Activated CD8-positive, alpha-beta memory T cell treated with anti-CD3 and anti-CD28 coated beads for 48 hours (primary cell): ENCODE measurements at regions not wholly inside any gene's neighbourhood (a gene's known extent, or its start where the extent isn't known, plus 50 kb on each side); places are given as distances from the start of the nearest gene placed in this dataset.
"Not testable (repeated sequence)": the region's sequence is repeated elsewhere in the genome, so short reads cannot be mapped to it uniquely, and the experiment has no call there.

Source experiments
- DNase-seq, 3 experiments: peaks; one replicate each; pipeline ENCODE4 v3.0.0-alpha.2; 2020; ENCODE audit warnings: low read depth in 2 of 3, low spot score in 2 of 3

DNA sequence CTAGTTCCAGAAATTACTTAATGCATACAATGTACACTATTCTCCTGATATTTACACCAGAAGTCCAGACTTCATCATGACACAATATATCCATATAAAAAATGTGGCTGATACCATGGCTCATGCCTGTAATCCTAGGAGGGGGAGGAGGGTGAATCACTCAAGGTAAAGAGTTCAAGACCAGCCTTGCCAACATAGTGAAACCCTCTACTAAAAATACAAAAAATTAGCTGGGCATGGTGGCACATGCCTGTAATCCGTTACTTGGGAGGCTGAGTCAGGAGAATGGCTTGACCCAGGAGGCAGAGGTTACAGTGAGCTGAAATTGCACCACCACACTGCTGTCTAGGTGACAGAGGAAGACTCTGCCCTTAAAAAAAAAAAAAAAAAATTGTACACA is 192.5 kb upstream of the HSFY2 start:
- DNase-seq = no peak

DNA sequence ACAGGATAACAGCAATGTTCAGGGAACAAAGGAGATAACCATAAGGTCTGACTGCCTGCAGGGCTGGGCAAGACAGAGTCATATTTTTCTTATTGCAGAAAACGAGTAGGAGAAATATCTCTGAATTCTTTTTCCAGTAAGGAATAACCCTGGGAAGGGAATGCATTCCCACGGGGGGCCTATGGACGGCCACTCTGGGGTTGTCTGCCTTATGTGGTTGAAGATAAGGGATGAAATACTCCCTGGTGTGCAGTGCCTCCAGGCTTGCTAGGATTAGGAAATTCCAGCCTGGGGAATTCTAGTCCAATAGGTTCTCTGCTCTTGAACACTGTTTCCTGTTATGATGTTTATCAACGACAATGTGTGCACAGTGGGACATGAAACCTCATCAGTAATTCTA is 185.3 kb upstream of the HSFY2 start:
- no peak for DNase-seq

DNA sequence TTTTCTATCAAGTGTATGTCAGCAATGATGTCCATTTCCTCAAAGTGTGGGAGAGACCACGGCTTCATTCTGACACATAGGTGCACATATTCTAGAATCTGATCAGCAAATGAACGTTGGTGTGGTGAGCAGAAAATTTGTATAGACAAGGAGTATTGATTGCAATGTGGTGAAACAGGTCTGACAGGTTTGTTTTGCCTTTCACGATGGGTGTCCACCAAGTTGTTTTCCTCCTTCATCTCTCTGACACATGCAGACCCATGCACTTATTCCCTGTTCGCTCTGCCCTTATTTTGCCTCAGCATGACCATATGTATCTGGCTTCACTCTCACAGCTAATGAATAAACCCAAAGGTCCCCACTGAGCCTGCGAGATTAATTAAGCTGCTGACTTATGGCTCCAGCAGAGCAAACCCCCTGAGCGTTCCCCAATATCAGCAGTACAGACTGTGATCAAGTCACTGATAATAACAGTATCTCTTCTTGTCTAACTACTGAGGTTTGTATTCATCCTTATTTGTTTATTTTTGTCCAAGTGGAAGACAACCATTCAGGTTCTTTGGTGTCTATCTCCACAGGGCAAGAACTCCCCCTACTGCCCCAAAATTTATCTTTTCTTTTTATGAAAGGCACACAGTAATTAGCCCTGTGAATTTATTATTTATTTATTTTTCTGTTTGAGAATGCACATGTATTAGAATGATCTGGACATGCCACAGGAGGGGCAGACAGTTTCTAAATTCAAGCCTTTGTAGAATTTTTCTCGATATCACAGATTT is 178.3 kb upstream of the HSFY2 start:
- DNase-seq = no peak

DNA sequence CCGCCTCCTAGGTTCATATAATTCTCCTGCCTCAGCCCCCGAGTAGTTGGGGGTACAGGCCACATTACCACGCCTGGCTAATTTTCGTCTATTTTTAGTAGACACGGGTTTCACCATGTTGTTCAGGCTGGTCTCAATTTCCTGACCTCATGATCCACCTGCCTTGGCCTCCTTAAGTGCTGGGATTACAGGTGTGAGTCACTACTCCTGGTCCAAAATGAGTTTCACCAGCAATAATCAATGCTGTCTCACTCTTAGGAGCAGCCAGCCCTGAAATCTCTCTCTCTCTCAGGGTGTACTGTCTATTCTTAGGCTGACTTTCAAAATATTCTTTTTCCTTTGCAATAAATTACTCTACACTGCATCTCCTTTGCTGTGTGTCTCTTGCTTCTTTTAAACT is 177.5 kb upstream of the HSFY2 start:
- DNase-seq = no peak

DNA sequence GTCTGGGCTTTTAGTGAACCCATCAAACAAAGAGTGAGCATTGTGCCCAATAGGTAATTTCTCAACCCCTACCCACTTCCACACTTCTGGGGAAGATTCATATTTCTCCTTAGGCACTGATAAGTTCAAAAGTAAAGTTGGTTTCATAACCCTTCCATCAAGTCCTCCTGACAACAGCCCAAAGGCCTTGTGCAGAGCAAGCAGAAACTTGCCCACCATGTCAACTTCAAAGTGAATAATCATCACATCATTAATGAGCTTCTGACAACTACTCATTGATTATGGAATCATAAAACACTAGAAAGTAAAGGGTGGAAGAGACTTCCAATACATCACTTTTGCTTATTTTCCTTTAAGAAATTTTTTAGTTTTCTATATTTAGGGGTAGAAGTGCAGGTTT is 163.3 kb upstream of the HSFY2 start:
- no peak for DNase-seq

DNA sequence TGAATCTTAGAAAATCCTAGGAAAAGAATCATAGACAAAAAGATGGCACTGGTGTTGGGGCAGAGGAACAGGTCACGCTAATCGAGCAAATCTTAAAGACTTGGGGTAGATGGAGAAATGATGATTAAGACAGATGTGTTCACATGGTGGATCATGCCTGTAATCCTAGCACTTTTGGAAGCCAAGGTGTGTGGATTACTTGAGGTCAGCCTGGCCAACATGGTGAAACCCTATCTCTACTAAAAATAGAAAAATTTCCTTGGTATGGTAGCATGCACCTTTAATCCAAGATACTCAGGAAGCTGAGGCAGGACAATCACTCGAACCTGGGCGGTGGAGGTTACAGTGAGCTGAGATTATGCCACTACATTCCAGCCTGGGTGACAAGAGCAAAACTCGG is 145.7 kb upstream of the HSFY2 start:
- no peak for DNase-seq

DNA sequence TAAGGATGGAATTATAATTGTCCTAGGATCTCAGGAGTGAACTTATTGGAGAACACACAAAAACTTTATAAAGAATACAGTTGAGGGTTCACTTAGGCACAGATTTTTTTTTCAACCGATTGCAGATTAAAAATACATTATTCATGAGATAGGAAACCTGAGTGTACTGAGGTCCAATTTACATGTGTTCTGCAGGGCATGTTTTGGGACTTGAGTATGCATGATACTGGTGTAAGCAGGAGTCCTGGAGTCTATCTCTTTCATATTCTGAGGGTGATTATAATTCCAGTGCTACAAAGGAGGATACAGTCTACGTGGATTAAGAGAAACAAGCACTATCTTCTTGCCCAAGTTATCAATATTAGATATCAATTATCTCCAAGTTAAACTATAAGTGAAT is 139.3 kb upstream of the HSFY2 start:
- no peak for DNase-seq

DNA sequence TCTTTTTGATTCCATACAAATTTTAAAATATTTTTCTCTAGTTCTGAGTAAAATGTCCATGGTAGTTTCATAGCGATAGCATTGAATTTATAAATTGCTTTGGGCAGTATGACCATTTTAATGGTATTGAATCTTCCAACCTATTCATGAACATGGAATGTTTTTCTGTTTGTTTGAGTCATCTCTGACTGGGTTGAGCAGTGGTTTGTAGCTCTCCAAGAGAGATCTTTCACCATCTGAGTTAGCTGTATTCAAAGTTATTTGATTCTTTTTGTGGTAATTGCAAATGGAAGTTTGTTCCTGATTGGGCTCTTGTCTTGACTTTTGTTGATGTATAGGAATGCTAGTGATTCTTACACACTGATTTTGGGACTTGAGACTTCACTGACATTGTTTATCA is 136.3 kb upstream of the HSFY2 start:
- no peak for DNase-seq

DNA sequence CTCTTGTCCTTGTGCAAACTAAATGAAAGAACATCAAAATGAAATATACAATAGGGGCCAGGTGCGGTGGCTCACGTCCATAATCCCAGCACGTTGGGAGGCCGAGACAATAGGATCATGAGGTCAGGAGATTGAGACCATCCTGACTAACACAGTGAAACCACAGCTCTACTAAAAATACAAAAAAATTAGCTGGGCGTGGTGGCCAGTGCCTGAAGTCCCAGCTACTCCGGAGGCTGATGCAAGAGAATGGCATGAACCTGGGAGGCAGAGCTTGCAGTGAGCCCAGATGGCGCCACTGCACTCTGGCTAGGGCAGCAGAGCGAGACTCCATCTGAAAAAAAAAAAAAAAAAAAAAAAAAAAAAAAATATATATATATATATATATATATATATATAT is 132.7 kb upstream of the HSFY2 start:
- DNase-seq = not testable (repeated sequence)

DNA sequence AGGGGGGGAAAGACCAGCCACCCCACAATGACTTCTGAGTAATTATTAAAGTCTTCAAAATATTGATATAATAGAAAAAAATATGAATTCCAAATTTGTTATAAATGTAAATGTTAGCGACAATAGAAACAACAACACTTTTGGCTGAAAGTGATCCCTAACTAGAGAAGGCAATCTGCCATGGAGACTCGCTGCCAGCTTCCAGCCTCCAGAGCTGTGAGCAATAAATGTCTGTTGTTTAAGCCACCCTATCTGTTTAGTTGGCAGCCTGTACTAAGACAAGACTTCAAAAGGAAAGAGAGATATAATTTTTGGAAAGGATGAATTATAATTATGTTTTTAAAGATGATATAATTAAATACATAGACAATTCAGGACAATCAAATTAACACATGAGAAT is 130.8 kb upstream of the HSFY2 start:
- DNase-seq = no peak

DNA sequence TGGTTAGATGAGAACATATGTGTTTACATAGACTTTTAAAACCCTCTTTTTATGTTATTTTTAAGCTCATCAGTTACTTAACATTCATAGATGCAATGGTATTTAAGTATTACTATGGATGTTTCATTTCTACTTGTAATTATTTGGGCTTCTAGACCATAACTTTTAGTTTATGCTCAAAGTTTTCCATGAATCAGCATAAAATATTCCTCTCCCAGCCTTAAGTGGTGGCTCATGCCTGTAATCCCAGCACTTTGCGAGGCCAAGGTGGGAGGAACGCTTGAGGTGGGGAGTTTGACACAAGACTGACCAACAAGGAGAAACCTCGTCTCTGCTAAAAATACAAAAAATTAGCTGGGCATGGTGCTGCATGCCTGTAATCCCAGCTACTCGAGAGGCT is 118.5 kb upstream of the HSFY2 start:
- DNase-seq = no peak

DNA sequence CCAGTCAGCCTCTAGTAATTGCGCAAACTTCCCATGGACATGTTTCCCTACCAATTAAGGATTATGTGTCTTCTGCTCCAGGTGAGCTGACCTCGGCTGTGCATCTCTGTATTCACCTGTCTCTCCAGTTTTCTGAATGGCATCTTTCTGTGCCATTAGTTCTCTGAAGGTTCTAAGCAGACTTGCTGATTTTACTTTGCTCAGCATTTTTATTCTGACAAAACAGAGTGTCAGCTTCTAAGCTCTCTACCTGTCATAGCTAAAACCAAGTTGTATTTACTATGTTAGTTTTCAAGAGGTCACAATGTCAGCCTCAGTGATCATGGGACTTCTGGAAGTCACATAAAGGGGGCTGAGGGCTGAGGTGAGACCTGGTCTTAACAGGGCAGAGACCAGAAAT is 116.0 kb upstream of the HSFY2 start:
- DNase-seq = no peak

DNA sequence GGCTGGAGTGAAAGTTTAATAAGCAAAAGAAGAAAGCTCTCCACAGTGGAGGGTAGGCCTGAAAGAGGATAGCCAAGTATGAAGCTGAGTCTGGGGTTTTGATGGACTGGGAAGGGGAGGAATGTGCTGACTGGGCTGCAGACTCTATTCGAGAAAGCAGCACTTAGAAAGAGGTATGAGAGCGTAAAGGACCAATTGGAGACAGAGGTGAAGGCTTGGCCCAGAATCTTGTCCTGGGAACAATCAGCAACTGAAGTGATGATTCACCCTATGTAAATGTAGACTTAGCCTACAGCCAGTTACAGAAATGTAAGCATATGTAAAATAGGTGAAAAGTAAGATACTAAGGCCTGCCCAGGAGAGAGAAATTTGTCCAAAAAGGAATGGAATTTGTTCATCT is 111.2 kb upstream of the HSFY2 start:
- no peak for DNase-seq

DNA sequence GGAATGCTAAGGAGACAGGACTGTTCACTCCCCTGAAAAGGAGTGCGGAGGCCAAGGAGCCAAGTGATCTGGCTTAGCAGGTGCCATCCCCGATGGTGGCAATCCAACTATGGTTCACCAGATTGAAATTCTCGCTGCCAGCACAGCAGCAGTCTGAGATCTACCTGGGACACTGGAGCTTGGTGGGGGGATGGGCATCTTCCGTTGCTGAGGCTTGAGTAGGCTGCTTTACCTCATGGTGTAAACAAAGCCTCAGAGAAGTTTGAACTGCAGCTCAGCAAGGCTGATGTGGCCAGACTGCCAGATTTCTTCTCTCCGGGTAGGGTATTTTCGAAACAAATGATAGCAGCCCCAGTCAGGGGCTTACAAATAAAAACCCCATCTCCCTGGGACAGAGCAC is 95.6 kb upstream of the HSFY2 start:
- DNase-seq = not testable (repeated sequence)

DNA sequence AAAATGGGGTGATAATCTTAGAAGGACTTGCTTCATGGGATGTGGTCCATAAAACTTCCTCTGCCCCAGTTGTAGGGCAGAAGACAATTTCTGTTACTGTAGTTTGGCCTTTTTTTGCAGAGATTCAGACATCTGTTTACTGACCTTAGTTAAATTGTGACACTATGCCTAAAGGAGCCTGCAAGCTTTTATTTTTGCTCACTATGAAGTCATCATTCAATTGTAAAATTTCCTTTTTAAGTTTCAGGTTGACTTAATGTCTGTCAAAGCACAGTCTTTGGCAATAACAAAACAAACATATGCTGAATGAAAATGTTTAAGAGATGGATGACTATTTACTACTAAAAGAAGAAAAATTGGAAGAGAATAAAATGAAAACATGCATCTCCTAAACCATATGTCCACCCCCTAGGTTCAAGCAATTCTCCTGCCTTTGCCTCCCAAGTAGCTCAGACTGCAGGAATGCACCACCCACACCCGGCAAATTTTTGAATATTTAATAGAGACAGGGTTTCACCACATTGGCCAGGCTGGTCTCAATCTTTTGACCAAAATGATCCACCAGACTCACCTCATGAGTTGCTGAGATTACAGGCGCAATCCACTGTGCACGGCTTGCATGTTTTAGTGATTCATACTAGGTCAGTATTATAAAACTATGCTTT is 93.5 kb upstream of the HSFY2 start:
- DNase-seq = not testable (repeated sequence)

DNA sequence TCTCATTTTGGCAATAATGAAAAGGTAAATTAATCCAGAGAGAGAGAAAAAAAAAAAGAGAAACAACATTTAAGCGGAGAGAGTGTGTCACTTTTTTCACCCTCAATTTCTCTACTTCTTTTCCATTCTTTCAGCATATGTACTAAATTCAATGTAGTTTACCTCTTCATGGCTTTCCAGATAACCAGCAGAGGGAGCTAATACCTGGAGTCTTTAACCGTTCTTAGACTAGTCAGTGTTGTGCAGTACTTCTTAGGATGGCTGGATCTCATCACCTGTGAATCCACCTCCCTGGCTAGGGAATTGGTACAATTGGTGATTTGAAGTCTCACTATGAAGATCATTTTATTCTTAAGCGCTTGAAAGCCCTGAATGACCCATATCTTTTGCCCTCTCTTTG is 87.3 kb upstream of the HSFY2 start:
- not testable (repeated sequence) for DNase-seq

DNA sequence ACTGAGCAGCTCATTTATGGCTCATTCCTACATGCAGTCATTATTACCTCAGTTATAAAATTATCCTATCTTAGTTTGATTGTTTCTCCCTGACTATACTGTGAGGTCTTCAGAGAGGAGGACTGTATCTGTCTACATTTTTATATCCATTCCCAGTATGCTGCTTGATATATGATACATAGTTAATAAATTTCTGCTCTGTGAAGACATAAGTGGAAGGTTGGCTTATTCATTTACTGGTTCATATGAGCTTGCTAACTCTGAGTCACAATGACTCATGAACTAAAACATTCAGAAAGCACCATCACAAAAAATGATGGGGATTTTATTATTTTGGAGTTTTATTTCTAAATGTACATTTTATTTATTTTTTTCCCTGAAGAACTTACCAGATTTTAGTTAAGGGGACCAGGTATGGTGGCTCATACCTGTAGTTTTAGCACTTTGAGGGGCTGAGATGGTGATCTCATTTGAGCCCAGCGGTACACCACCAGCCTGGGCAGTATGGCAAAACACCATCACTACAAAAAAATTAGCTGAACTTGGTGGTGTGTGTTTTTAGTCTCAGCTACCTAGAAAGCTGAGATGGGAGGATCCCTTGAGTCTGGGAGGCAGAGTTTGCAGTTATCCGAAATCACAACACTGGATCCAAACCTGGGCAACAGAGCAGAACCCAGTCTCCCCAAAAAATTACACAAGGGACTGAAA is 85.1 kb upstream of the HSFY2 start:
- DNase-seq = not testable (repeated sequence)

DNA sequence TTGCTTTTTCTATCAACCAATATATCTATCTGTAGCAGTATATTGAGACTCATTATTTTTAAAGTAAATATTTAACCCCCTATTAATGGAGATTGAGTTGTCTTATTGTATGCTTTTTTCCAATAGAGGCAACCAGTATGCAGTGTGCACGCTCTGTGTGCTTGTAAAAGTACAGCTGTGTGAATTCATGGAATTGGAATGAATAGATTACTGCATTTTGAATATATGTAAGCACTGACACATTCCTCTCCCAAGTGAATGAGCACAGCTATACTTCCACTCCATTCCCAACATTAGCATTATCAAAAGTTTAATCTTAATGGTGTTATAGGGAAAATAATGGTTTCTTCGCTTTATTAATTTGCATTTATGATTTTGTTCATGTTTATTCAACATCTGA is 81.6 kb upstream of the HSFY2 start:
- DNase-seq = not testable (repeated sequence)

DNA sequence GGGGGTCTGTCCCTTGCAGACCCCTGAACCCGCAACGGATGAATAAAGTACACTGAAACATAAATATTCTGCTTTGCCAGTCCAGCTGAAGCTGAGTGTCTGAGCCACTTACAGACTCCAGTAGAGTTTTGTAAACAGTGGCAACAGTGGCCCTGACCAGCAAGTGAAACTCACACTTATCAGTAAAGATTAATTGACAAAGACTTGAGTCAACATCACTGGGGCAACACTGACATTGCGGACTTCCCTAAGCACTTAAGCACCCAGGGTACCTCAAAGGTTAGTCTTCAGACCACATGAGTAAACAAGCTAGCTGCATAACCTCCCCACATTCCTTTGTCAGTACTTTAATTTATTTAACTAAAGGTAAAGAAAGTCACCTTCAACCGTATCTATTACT is 79.8 kb upstream of the HSFY2 start:
- not testable (repeated sequence) for DNase-seq

DNA sequence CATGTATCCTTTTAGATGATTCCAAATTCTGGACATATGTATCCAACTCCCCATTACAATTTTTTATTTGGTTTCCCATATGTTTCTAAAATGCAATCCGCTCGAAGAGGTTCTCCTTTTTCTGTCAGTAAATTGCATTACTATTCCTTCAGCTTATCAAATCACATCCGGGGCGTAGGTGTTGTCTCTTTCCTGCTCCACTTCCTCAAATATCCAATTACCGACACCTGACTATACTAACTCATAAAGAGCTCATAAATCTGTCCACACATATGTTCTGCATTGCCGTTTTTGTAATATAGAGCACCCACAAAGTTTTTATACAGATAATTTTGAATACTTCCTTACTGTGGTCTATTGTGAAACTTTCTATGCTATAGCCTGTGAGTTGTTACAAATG is 63.1 kb upstream of the HSFY2 start:
- not testable (repeated sequence) for DNase-seq
